ENCODE measurements at regions not wholly inside any gene's neighbourhood (a gene's known extent, or its start where the extent isn't known, plus 50 kb on each side); places are given as distances from the start of the nearest gene placed in this dataset.

GRCh38 chr6:25008707-25009392 is 73.1 kb upstream of the RIPOR2 start:
- TF ChIP-seq CTCF (IDR thresholded peaks at IDR 0.05) (no peak), ZFX (IDR thresholded peaks at IDR 0.05; ENCODE audit: borderline replicate concordance) (no peak)
